ENCODE measurements at regions not wholly inside any gene's neighbourhood (a gene's known extent, or its start where the extent isn't known, plus 50 kb on each side); places are given as distances from the start of the nearest gene placed in this dataset.
A peak's percentile ranks its signal among the peaks of the same experiment; 100 is the strongest.

DNA sequence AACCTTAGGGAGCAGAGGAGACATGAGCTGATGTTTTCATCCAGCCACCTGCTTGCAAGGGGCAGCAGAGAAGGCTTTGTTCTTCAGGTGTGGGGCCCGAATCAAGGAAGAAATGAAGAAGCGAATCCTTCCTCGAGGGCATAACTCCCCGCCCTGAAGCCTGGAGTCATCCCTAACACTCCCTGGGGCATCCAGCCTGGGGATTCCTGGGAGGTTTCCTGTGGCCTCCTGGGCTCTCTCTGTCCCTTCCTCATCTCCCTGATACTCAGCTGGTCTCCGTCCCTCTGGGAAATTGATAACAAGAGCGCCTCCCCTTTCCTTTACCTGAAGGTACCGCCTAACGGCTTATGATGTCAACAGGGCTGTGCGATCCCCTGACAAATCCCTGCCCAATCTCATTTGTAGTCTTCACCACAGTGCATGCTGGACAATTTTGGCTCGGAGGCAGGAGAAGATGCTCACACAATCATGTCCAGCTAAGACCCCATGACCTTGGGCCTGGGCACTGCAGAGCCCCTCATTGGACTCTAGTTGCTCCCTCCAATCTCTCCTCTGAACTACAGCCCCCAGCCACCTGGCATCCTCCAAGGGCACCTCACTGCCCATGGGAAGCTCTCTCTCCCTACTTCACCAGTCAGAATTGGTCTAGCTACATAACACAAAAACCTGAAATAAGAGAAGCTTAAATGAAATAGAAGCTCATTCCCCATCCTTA lies 80.6 kb upstream of the RTL6 start:
- ATAC-seq (ENCODE audit: low FRiP score) (no peak), DNase-seq (peak in 1 of 2 donors; percentile 62)
- no peak overlapping the region for H3K4me3 ChIP-seq (ENCODE audit: low read length in 2 of 2)
- 75 to 80% methylated on average over 10 of the region's 10 CpGs for WGBS, 2 donors
- no peaks in the 10 kb centered on the region for H3K36me3 ChIP-seq (ENCODE audit: control insufficient read depth in 1 of 2, insufficient read depth in 2 of 2, low read length in 1 of 2)
- H3K27me3 ChIP-seq (ENCODE audit: control insufficient read depth in 1 of 2, insufficient read depth in 2 of 2, low read length in 1 of 2) = no peaks in the 10 kb centered on the region
- no peaks in the 10 kb centered on the region for H3K9me3 ChIP-seq (ENCODE audit: control insufficient read depth, low read length)
- intact Hi-C loops (cut with DNase I) = no loop called here
- H3K27ac ChIP-seq (ENCODE audit: low read depth in 1 of 2, low read length in 2 of 2) = no peak overlapping the region
- no peaks in the 10 kb centered on the region for H3K4me1 ChIP-seq (ENCODE audit: control insufficient read depth in 1 of 2, insufficient read depth in 2 of 2, low read length in 2 of 2)

DNA sequence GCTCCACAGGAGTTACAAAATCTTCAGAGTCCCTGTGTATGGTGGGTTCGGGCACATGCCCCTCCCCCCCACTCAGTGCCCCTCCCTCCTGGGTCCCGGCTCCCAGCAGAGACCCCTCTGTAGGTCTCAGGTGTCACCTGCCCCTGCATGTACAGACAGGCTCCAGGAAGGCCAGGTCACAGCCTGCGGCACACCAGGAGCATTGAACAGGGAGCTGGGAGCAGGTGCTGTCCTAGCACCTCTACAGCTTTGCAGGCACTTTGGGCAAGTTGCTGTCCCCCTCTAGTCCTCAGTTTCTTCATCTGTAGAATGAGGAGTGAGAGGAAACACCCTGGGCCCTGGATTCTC lies 80.1 kb upstream of the RTL6 start:
- intact Hi-C loops (cut with DNase I) = no loop called here
- 46 to 55% methylated on average over 3 of the region's 3 CpGs for WGBS, 2 donors
- Histone ChIP-seq H3K4me3 (ENCODE audit: low read length in 2 of 2) (no peak overlapping the region), H3K36me3 (ENCODE audit: control insufficient read depth in 1 of 2, insufficient read depth in 2 of 2, low read length in 1 of 2) (no peaks in the 10 kb centered on the region), H3K27me3 (ENCODE audit: control insufficient read depth in 1 of 2, insufficient read depth in 2 of 2, low read length in 1 of 2) (no peaks in the 10 kb centered on the region), H3K27ac (ENCODE audit: low read depth in 1 of 2, low read length in 2 of 2) (no peak overlapping the region), H3K9me3 (ENCODE audit: control insufficient read depth, low read length) (no peaks in the 10 kb centered on the region), H3K4me1 (ENCODE audit: control insufficient read depth in 1 of 2, insufficient read depth in 2 of 2, low read length in 2 of 2) (no peaks in the 10 kb centered on the region)
- ATAC-seq (ENCODE audit: low FRiP score) (no peak), DNase-seq (peak in 1 of 2 donors; percentile 57)

DNA sequence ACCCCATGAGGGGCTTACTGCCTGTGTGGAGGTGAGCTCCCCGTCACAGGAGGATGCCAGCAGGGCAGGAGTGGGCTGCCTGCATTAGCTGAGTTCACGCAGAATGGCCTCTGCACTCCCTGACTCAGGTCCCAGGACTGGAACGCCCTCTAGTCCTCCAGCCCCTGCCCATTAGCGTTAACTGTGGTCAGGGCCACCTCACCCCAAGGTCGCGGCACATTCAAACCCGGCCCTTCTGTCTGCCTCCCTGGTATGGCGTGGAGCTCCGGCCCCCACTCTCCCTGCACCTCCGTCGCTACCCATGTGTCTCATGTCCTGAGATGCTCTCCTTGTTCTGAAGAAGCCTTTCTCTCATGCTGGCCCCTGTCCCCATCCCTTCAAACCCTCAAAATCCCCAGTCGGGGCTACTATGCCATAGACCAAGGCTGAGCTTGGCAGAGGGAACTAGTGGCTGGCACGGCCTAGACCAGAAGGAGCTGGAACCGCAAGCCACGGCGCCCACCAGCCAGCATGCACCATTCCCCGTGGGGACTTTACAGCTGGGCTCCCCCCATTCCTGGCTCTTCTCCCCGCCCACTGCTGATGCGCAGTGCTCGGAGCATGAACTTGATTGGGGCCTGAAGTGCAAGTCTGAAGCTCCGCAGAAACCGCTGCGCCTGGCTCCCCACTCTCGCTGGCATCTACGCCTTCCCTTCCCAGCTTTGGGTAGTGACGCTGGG lies 79.5 kb upstream of the RTL6 start:
- ATAC-seq (ENCODE audit: low FRiP score) = no peak
- Histone ChIP-seq H3K27ac (ENCODE audit: low read depth in 1 of 2, low read length in 2 of 2) (no peak overlapping the region), H3K9me3 (ENCODE audit: control insufficient read depth, low read length) (no peaks in the 10 kb centered on the region), H3K27me3 (ENCODE audit: control insufficient read depth in 1 of 2, insufficient read depth in 2 of 2, low read length in 1 of 2) (no peaks in the 10 kb centered on the region), H3K4me1 (ENCODE audit: control insufficient read depth in 1 of 2, insufficient read depth in 2 of 2, low read length in 2 of 2) (no peaks in the 10 kb centered on the region), H3K36me3 (ENCODE audit: control insufficient read depth in 1 of 2, insufficient read depth in 2 of 2, low read length in 1 of 2) (no peaks in the 10 kb centered on the region), H3K4me3 (ENCODE audit: low read length in 2 of 2) (no peak overlapping the region)
- intact Hi-C loops (cut with DNase I) = no loop called here
- WGBS, 2 donors = 73 to 84% methylated on average over 26 of the region's 26 CpGs
- peak in 1 of 2 donors; percentile 64 for DNase-seq

DNA sequence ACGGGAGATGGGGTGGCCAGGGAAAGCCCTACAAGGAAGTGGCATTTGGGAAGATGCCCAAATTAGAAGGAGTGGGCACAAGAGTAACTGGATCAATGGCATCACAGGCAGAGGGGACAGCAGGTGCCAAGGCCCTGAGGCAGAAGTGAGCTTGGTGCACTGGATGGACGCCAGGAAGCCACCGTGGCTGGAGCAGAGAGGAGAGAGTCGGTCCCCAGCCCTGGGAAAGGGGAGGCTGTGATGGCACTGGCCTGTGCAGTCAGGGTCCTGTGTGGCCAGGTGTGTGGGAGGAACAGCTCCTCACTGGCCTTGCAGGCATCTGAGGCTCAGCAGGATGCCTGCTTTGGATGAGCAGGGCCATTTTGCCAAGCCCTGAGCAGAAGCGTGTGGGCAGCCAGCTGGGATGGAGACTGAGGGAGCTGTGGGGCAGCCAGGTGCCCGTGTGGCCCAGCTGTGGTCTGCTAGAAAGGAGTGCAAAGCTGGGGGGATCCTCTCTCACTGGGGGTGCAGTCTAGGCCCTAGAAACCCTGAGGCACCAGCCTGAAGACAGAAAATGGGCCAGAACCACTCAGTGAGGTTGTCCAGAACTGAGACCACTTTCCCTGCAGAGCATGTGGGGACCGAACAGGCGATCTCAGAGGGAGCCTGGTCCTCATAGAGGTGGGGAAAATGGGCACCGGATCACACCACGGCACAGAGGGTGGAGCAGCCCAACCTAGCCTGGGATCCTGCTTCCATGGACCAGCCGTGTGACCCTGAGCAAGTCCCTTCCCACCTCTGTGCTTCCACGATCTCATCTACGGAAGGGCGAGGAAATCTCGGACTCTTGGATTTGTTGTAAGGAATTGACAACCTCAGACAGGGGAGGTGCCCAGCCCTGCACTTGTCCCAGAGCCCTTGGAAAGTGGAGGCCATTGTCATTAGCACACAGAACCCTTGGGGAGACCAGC lies 78.6 kb upstream of the RTL6 start:
- ATAC-seq (ENCODE audit: low FRiP score) = no peak
- Histone ChIP-seq H3K4me3 (ENCODE audit: low read length in 2 of 2) (no peak overlapping the region), H3K27ac (ENCODE audit: low read depth in 1 of 2, low read length in 2 of 2) (no peak overlapping the region), H3K36me3 (ENCODE audit: control insufficient read depth in 1 of 2, insufficient read depth in 2 of 2, low read length in 1 of 2) (no peaks in the 10 kb centered on the region), H3K4me1 (ENCODE audit: control insufficient read depth in 1 of 2, insufficient read depth in 2 of 2, low read length in 2 of 2) (no peaks in the 10 kb centered on the region), H3K9me3 (ENCODE audit: control insufficient read depth, low read length) (no peaks in the 10 kb centered on the region), H3K27me3 (ENCODE audit: control insufficient read depth in 1 of 2, insufficient read depth in 2 of 2, low read length in 1 of 2) (no peaks in the 10 kb centered on the region)
- 82 to 83% methylated on average over 15 of the region's 15 CpGs for WGBS, 2 donors
- intact Hi-C loops (cut with DNase I) = no loop called here
- DNase-seq = peak in 1 of 2 donors; percentile 69

DNA sequence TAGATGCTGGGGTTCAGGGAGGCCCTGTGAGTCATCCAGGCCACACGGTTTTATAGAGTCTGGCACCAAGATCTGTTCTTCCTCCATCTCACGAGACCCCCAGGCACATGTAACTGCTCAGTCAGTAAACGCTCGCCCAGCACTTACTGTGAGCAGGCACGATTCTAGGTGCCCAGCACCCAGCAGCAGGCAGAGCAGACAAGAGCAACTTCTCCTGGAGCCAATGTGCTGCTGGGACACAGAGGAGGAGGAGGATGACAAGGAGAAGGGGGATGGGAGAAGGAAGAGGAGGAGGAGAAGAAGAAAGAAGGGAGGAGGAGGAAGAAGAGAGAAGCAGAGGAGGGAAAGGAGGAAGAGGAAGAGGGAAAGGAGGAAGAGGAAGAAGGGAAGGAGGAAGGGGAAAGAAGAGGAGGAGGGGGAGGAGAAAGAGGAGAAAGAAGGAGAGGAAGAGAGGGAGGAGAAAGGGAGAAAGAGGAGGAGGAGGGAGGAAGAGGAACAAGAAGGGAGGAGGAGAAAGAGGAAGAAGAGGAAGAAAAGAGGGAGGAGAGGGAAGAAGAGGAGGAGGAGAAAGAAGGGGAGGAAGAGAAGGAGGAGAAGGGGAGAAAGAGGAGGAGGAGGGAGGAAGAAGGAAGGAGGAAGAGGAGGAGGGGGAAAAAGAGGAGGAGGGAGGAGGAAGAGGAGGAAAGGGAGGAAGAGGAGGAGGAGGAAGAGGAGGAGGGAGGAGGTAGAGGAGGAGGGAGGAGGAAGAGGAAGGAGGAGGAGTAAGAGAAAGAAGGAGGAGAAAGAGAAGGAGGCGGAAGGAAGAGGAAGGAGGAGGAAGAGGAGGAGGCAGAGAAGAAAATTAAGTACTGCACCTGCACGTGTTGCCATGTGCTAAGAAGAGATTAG lies 77.6 kb upstream of the RTL6 start:
- WGBS, 2 donors = 52% methylated on average over 7 of the region's 7 CpGs
- H3K4me1 ChIP-seq (ENCODE audit: control insufficient read depth in 1 of 2, insufficient read depth in 2 of 2, low read length in 2 of 2) = no peaks in the 10 kb centered on the region
- H3K27me3 ChIP-seq (ENCODE audit: control insufficient read depth in 1 of 2, insufficient read depth in 2 of 2, low read length in 1 of 2) = no peaks in the 10 kb centered on the region
- H3K27ac ChIP-seq (ENCODE audit: low read depth in 1 of 2, low read length in 2 of 2) = no peak overlapping the region
- ATAC-seq (ENCODE audit: low FRiP score) = no peak
- no peaks in the 10 kb centered on the region for H3K36me3 ChIP-seq (ENCODE audit: control insufficient read depth in 1 of 2, insufficient read depth in 2 of 2, low read length in 1 of 2)
- DNase-seq = no peak
- no peaks in the 10 kb centered on the region for H3K9me3 ChIP-seq (ENCODE audit: control insufficient read depth, low read length)
- intact Hi-C loops (cut with DNase I) = no loop called here
- H3K4me3 ChIP-seq (ENCODE audit: low read length in 2 of 2) = no peak overlapping the region

DNA sequence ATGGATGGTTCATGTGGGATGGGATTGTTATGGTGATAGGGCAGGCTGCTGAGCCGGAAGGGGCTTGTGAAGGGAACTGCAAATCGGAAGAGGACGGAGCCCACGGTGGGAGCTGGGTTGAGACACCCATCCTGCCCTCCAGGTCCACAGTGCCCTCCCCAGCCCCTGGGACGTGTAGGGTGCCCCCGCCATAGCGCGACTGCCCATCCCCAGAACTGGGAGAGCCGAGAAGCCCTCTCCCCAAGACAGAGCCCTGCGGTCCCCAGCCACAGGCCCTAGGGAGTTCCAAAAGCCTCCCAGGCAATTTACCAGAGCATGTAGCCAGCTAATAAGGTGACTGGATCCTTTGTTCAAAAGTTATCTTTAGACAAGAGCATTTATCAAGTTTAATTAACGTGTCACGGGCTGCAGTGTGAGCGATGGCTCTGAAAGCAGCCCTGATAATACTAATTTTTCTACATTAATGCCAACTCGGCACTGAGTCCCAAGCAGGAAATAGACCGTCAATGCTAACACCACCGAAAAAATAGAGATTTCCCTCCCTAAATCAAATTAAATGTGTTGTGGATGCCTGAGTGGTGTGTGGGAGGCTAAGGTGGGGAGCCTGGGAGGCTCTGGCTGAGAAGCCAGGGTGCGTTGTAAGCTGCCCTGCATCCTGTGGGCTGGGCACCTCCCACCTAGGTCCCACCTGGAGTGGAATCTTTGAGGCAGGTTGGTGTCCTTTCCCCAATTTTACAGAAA lies 76.8 kb upstream of the RTL6 start:
- DNase-seq (no peak), ATAC-seq (ENCODE audit: low FRiP score) (no peak)
- H3K9me3 ChIP-seq (ENCODE audit: control insufficient read depth, low read length) = peaks cover 2% of the 10 kb centered on the region
- H3K4me1 ChIP-seq (ENCODE audit: control insufficient read depth in 1 of 2, insufficient read depth in 2 of 2, low read length in 2 of 2) = no peaks in the 10 kb centered on the region
- no peaks in the 10 kb centered on the region for H3K27me3 ChIP-seq (ENCODE audit: control insufficient read depth in 1 of 2, insufficient read depth in 2 of 2, low read length in 1 of 2)
- no peaks in the 10 kb centered on the region for H3K36me3 ChIP-seq (ENCODE audit: control insufficient read depth in 1 of 2, insufficient read depth in 2 of 2, low read length in 1 of 2)
- H3K27ac ChIP-seq (ENCODE audit: low read depth in 1 of 2, low read length in 2 of 2) = no peak overlapping the region
- WGBS, 2 donors = 30 to 44% methylated on average over 17 of the region's 17 CpGs
- intact Hi-C loops (cut with DNase I) = no loop called here
- H3K4me3 ChIP-seq (ENCODE audit: low read length in 2 of 2) = no peak overlapping the region

DNA sequence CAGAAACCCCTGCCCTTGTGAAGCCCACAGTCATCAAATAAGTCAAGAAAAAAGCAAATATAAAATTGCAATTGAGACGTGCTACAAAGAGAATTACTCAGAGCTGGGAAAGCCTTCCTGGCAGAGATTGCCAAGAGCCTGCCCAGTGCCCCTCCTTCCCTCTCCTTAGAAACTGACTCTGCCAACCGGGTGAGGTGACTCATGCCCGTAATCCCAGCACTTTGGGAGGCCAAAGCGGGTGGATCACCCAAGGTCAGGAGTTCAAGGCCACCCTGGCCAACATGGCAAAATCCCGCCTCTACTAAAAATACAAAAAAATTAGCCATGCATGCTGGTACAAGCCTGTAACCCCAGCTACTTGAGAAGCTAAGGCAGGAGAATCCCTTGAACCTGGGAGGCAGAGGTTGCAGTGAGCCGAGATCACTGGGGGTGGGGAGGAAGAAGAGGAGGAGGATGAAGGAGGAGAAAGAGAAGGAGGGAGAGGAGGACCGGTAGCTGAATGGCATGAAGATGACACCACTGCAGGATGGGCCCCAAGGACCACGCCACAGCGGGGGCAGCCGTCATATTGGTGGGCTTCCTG lies 76.1 kb upstream of the RTL6 start:
- peak; percentile 28 for ATAC-seq (ENCODE audit: low FRiP score)
- intact Hi-C loops (cut with DNase I) = no loop called here
- no peaks in the 10 kb centered on the region for H3K27me3 ChIP-seq (ENCODE audit: control insufficient read depth in 1 of 2, insufficient read depth in 2 of 2, low read length in 1 of 2)
- 29% methylated on average over 10 of the region's 10 CpGs for WGBS, 2 donors
- peaks cover 2% of the 10 kb centered on the region for H3K9me3 ChIP-seq (ENCODE audit: control insufficient read depth, low read length)
- H3K27ac ChIP-seq (ENCODE audit: low read depth in 1 of 2, low read length in 2 of 2) = no peak overlapping the region
- H3K36me3 ChIP-seq (ENCODE audit: control insufficient read depth in 1 of 2, insufficient read depth in 2 of 2, low read length in 1 of 2) = no peaks in the 10 kb centered on the region
- H3K4me3 ChIP-seq (ENCODE audit: low read length in 2 of 2) = no peak overlapping the region
- DNase-seq = peak in 1 of 2 donors; percentile 80
- H3K4me1 ChIP-seq (ENCODE audit: control insufficient read depth in 1 of 2, insufficient read depth in 2 of 2, low read length in 2 of 2) = no peaks in the 10 kb centered on the region

Measured in aorta (tissue), 5 donors.